ENCODE measurements at regions not wholly inside any gene's neighbourhood (a gene's known extent, or its start where the extent isn't known, plus 50 kb on each side); places are given as distances from the start of the nearest gene placed in this dataset.

GRCh38 chr15:47407692-47408091 is 309.6 kb upstream of the SEMA6D start:
- DNase-seq (ENCODE audit: low read depth in 4 of 4, low spot score in 2 of 4), result no peak

- DNase-seq (ENCODE audit: low read depth in 4 of 4, low spot score in 2 of 4), result no peak
Measured at GRCh38 chr15:47409038-47409437, 308.3 kb upstream of the SEMA6D start.

GRCh38 chr15:47409600-47409999 is 307.7 kb upstream of the SEMA6D start:
- no peak for DNase-seq (ENCODE audit: low read depth in 4 of 4, low spot score in 2 of 4)

DNA sequence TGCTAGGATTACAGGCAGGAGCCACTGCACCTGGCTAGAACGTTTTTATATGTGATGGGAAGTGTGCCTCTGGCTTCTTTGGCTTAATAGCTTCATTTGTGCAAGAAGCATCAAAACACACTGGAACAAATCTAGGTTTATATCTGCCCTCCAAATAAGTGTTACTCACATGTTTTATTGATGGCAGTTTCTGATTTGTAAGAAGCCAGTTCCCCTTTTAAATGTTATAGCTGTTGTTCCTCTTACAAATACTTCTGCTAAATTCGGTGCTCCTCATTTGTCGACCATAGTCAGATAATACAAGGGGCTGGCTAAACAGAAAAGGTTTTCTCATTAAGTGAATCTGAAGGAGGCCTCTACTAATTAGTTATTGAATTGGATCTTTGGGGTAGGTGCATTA is 307.1 kb upstream of the SEMA6D start:
- DNase-seq (ENCODE audit: low read depth in 4 of 4, low spot score in 2 of 4), result no peak

DNA sequence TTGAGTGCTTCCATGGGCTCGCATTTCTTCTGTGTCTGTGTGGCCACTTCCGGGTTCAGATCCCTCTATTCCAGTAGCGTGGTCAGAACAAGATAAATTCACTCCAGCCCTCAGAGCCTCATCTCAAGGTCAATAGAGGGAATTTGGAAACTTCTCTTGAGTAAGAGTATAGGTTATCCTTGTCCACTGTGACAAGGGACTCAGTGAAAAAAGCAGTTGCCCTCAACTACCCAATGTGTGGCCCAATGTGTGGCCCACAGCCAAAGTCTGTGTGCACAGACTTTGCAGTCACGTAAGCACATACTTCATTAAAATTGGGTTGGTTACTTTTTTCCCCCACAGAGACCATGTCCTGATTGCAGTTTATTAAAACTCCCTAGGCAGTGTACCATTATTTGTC is 305.6 kb upstream of the SEMA6D start:
- no peak for DNase-seq (ENCODE audit: low read depth in 4 of 4, low spot score in 2 of 4)

DNA sequence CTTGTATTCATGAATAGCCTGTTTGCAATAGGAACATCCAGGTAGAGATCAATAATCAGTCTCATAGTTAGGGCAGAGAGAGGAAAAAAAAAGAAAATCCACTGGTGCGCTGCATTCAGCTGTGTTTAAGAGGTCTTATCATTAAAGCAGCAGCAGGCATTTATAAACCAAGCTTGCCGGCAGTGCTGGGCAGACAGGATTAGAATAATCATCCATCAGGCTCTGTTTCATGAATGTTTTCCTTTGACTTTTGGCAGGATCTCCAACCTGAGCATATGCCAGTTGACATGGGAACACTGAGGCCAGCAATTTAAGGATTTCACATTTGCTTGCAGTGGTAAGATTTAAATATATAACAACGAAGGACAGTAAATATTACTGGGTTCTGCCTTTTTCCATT is 305.2 kb upstream of the SEMA6D start:
- no peak for DNase-seq (ENCODE audit: low read depth in 4 of 4, low spot score in 2 of 4)

- no peak for DNase-seq (ENCODE audit: low read depth in 4 of 4, low spot score in 2 of 4)
Measured at GRCh38 chr15:47412802-47413201, 304.5 kb upstream of the SEMA6D start.

GRCh38 chr15:47414207-47414606 is 303.1 kb upstream of the SEMA6D start:
- DNase-seq (ENCODE audit: low read depth in 4 of 4, low spot score in 2 of 4), result no peak

- DNase-seq (ENCODE audit: low read depth in 4 of 4, low spot score in 2 of 4), result peak in 1 of 4 donors; percentile 37
Measured at GRCh38 chr15:47415539-47415971, 301.8 kb upstream of the SEMA6D start.

- DNase-seq (ENCODE audit: low read depth in 4 of 4, low spot score in 2 of 4), result no peak
Measured at GRCh38 chr15:47422881-47423665, 294.2 kb upstream of the SEMA6D start.

DNA sequence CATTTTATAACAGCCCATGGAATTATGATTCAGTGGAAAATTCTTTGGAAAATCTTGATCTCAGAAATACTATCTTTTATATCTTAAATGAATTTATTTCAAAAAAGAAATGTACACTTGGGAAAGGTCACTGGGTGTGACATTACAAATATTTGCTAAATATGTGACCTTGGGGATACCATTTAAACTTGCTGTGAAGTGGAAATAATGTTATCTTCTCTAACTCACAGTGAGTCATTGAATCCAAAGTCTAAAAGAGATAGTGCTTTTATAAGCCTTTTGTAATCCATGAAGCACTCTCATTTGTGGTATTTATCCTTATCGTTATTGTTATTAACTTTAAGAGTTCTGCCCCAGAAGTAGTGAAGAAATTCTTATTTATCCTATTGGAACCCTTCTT is 289.8 kb upstream of the SEMA6D start:
- no peak for DNase-seq (ENCODE audit: low read depth in 4 of 4, low spot score in 2 of 4)

DNA sequence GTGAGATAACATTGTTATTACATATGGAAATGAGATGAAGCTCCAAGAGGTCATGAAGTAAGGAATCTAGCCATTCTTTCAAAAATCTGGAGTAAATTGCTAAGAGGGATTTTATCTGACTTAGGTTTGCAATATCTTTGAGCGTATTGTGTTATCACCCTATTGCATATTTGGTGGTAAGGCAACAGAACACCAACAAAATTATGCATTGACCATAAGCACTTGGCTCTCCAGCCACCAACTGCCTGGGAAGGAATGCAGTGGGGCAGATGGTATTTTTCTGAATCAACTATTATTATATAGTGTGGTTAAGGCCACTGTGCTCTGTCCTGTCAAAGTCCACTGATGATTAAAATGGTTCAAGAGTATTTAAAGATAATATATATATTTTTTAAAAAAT is 287.9 kb upstream of the SEMA6D start:
- DNase-seq (ENCODE audit: low read depth in 4 of 4, low spot score in 2 of 4), result no peak

DNA sequence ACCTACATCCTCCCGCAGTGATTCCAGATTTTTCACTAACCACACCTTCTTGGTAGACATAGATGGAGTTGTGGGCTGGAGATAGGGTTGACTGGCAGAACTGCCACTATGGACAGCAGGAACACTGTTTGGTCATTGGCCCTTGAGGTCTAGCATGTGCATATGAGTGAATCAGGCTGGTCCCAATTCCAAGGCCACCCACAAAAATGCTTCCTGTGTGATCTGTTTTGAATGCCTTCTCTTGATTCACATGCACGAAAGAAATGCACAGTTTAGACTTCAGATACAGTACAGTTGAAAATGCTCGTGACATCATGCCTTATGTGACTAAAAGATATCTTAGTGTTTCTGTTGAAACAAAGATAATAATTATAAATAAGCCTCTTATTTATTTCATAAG is 285.8 kb upstream of the SEMA6D start:
- no peak for DNase-seq (ENCODE audit: low read depth in 4 of 4, low spot score in 2 of 4)

DNA sequence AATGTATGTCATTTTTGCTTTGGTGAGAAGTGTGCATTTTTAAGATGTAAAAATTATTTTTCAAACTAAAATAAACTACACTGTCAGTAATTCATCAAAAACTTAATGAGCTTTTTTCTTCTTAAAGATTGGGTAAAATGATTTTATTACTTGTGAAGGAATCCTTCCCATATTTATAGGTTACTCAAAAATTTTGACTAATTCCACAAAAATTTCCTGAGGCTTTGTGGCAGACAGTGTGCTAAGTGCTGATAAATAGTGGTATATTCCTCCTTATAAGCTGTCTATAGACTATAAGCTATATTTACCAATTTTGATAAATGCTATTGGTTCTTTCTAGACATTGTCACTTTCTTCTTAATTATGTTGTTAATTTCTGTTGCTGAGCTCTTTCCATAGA is 284.5 kb upstream of the SEMA6D start:
- DNase-seq (ENCODE audit: low read depth in 4 of 4, low spot score in 2 of 4), result no peak

DNA sequence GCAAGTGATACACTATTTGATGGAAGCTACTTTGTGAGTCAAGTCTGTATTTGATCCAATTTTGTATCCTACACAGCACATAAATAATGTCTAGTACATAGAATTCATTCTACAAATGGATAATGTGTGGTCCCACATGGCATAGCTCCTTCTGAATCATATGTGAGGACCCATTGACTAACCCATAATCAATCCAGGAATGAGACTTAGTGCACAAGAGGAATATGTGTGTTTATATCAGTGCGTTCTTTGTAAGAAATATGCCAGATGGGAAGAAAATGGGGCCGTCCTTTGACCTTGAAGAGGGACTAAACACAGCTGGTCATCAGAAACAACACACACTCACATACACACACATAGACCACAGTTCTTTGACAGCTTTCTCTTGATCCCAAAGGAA is 282.7 kb upstream of the SEMA6D start:
- DNase-seq (ENCODE audit: low read depth in 4 of 4, low spot score in 2 of 4), result no peak

DNA sequence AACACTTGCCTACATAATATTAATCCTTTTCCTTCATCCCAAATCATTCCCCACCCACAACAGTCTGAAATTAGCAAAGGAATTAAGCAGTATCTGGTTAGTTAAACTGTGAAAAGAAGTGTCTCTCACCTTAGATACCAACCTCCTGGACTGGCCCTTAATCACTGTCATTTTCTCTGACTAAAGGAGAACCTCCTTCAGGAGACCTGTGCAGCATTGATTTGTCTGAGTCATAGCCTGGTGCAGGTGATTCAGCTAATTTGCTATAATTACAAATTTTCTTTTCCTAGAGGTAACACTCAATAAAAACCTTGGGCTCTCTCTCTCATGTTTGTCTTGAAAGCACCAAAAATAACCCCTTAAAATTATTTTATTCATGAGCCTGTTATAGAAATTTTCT is 279.8 kb upstream of the SEMA6D start:
- no peak for DNase-seq (ENCODE audit: low read depth in 4 of 4, low spot score in 2 of 4)

- no peak for DNase-seq (ENCODE audit: low read depth in 4 of 4, low spot score in 2 of 4)
Measured at GRCh38 chr15:47439146-47440111, 277.9 kb upstream of the SEMA6D start.

DNA sequence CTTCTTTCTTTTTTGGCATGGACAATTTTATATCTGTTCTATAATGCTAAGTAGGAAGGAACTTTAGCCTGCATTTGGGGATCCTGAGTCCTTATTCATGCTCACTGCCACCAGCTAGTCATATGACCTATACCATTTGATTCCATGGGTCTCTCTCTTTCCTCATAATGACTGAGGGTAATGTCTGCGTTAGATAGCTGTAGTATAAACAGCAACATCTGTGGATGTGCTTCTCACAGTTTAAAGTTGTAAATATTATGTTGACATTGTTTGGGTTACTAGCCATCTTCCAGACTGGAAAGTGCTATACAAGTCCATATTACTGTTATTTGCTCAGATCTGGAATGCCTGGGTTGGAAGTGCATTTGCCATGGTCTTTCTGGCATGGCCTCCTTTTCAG is 274.9 kb upstream of the SEMA6D start:
- DNase-seq (ENCODE audit: low read depth in 4 of 4, low spot score in 2 of 4), result no peak

- no peak for DNase-seq (ENCODE audit: low read depth in 4 of 4, low spot score in 2 of 4)
Measured at GRCh38 chr15:47443839-47444238, 273.5 kb upstream of the SEMA6D start.

GRCh38 chr15:47445723-47446392 is 271.4 kb upstream of the SEMA6D start:
- DNase-seq (ENCODE audit: low read depth in 4 of 4, low spot score in 2 of 4), result no peak
